Mucosa of descending colon (tissue), 3 donors: ENCODE measurements at regions not wholly inside any gene's neighbourhood (a gene's known extent, or its start where the extent isn't known, plus 50 kb on each side); places are given as distances from the start of the nearest gene placed in this dataset.

ENCODE experiments used
- ATAC-seq: fragments of 200-7000 bp; cut with Tn5 transposase; one replicate; pipeline ENCODE4 v1.9.1; 2020; ENCODE audit warnings: mild to moderate bottlenecking, moderate library complexity
- DNase-seq, 3 donors: peaks; one replicate each; pipeline ENCODE4 v3.0.0-alpha.2; 2020
- H3K36me3 ChIP-seq: fragments of 200-600 bp; one replicate; pipeline ENCODE4 v1.8.0; 2021; ENCODE audit warnings: low read depth, mild to moderate bottlenecking
- H3K4me1 ChIP-seq: fragments of 200-600 bp; one replicate; pipeline ENCODE4 v1.8.0; 2021; ENCODE audit warnings: low read depth, mild to moderate bottlenecking
- H3K4me3 ChIP-seq: fragments of 200-600 bp; one replicate; pipeline ENCODE4 v1.8.0; 2021; ENCODE audit warnings: mild to moderate bottlenecking
- H3K9me3 ChIP-seq: fragments of 200-600 bp; one replicate; pipeline ENCODE4 v1.8.0; 2021; ENCODE audit warnings: mild to moderate bottlenecking
- intact Hi-C, 2 donors: fragments of 100-400 bp; cut with DNase I in 1 of 2; cut with micrococcal nuclease in 1 of 2; formaldehyde crosslinking; loops; one replicate each; pipeline versions ENCODE4 v1.11.0 to v1.11.1; 2022; cut with DNase I, micrococcal nuclease
- TF ChIP-seq, protein P1 (sequence below): fragments of 200-600 bp; IDR thresholded peaks from one replicate; pipeline ENCODE4 v1.8.0; 2022; ENCODE audit warnings: antibody characterized with exemption, mild to moderate bottlenecking
- donor health status: DM: no; HTN: no; CAD: no; lungs with moderate emphysema.
- donor health status: DM: no; HTN: no; CAD: no.
- donor health status: DM: no; HTN: yes; CAD: no.

DNA sequence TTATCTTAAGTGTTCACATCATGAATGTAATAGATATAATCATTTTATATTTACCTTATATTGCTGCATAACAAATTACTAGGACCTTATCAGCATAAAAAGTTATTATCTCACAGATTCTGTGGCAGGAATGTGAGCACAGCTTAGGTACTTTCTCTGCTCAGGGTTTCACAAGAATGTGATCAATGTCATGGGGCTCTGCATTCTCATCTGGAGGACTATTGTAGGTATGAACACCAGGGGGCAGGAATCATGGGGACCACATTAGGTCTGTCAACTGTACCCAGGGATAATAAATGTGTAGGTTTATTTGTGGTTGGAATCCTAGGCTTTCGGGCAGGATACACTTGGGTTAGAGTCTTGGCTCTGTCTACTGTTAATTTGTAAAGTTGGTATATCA, 519.2 kb downstream of the ARAP2 start:
- Histone ChIP-seq H3K9me3 (no peaks in the 10 kb centered on the region), H3K4me1 (no peaks in the 10 kb centered on the region), H3K36me3 (no peaks in the 10 kb centered on the region), H3K4me3 (no peak overlapping the region)
- no peak for DNase-seq
- no peak for ATAC-seq
- TF ChIP-seq, protein P1, sequence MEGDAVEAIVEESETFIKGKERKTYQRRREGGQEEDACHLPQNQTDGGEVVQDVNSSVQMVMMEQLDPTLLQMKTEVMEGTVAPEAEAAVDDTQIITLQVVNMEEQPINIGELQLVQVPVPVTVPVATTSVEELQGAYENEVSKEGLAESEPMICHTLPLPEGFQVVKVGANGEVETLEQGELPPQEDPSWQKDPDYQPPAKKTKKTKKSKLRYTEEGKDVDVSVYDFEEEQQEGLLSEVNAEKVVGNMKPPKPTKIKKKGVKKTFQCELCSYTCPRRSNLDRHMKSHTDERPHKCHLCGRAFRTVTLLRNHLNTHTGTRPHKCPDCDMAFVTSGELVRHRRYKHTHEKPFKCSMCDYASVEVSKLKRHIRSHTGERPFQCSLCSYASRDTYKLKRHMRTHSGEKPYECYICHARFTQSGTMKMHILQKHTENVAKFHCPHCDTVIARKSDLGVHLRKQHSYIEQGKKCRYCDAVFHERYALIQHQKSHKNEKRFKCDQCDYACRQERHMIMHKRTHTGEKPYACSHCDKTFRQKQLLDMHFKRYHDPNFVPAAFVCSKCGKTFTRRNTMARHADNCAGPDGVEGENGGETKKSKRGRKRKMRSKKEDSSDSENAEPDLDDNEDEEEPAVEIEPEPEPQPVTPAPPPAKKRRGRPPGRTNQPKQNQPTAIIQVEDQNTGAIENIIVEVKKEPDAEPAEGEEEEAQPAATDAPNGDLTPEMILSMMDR = no peak
- intact Hi-C loops = no loop called here

DNA sequence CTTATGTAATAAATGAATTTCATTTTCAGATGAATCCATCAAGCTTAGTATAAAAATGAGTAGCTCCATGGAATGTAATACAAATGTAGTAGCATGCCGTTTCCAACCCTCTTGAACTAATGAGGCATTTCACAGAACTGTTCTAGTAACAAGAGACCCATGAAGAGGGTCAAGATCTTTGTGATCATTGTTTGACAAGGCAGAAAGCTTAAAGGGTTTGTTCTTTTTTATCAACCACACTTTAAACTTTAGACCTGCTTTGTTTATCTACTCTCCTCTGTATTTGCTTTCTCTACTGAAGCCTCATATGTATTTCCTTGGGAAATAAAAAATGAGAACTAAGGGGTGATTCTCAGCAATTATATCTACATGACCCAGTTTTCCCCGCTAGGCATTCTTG, 513.9 kb downstream of the ARAP2 start:
- H3K9me3 ChIP-seq = no peaks in the 10 kb centered on the region
- no peak for DNase-seq
- TF ChIP-seq, protein P1 = no peak
- no peak for ATAC-seq
- intact Hi-C loops = no loop called here
- no peaks in the 10 kb centered on the region for H3K4me1 ChIP-seq
- H3K36me3 ChIP-seq = no peaks in the 10 kb centered on the region
- no peak overlapping the region for H3K4me3 ChIP-seq

DNA sequence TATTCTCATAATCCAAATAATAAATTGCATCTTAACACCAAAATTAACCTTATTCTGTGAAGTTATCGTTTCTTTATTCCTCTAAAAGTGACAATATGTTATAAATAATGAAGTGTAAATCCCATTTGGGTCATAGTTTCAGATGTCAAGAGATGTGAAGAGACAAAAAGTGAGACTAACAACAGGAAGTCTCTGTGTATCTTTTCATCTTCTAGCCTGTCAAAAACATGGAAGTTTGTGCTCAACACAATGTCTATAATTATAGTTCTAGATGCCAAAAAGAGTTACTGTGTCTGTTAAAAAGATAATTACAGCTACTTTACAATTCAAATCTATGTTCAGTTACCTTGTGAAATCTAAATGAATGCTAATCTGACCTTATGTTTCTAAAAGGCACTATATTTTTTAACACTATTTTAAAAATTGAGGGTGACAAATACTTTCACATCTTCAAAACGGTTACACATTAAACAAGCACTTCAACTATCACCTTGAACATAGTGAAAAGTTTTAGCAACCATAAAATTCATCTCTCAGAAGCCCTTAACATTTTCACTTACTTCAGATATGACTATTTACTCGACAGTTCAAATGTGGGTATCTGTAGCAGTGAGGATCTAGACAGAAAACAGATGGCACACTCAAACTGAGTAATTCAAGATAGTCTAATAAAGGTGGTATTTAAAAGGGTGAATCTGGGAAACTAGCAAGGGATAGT, 509.8 kb downstream of the ARAP2 start:
- Histone ChIP-seq H3K4me3 (no peak overlapping the region), H3K9me3 (no peaks in the 10 kb centered on the region), H3K36me3 (no peaks in the 10 kb centered on the region), H3K4me1 (no peaks in the 10 kb centered on the region)
- DNase-seq = no peak
- intact Hi-C loops = no loop called here
- ATAC-seq = no peak
- TF ChIP-seq, protein P1 = no peak

DNA sequence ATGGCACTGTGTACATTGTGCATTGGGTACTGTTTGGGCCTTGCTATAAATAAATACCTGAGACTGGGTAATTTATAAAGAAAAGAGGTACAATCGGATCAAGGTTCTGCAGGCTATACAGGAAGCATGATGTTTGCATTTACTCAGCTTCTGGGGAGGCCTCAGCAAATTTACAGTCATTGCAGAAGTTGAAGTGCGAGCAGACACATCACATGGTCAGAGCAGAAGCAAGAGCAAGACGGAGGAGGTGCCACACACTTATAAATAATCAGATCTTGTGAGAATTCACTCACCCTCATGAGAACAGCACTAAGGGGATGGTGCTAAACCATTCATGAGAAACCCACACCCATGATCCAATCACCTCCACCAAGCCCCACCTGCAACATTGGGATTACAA, 505.0 kb downstream of the ARAP2 start:
- Histone ChIP-seq H3K4me3 (no peak overlapping the region), H3K9me3 (peaks cover 32% of the 10 kb centered on the region), H3K36me3 (no peaks in the 10 kb centered on the region), H3K4me1 (no peaks in the 10 kb centered on the region)
- DNase-seq (no peak), ATAC-seq (no peak)
- intact Hi-C loops = no loop called here
- TF ChIP-seq, protein P1 = no peak

DNA sequence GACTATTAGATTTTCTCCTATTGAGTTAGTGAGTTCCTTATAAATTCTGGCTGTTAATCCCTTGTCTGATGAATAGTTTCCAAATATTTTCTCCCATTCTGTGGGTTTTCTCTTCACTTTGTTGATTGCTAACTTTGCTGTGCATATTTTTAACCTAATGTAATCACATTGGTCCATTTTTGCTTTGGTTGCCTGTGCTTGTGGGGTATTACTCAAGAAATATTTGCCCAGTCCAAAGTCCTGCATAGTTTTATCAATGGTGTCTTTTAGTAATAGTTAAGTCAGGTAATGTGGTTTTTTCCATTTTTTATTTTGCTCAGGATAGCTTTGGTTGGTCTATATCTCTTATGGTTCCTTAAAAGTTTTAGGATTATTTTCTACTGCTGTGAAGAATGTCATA, 490.3 kb downstream of the ARAP2 start:
- peaks cover under 1% of the 10 kb centered on the region for H3K9me3 ChIP-seq
- DNase-seq = no peak
- TF ChIP-seq, protein P1 = no peak
- intact Hi-C loops = no loop called here
- no peak overlapping the region for H3K4me3 ChIP-seq
- no peak for ATAC-seq
- H3K4me1 ChIP-seq = no peaks in the 10 kb centered on the region
- no peaks in the 10 kb centered on the region for H3K36me3 ChIP-seq

DNA sequence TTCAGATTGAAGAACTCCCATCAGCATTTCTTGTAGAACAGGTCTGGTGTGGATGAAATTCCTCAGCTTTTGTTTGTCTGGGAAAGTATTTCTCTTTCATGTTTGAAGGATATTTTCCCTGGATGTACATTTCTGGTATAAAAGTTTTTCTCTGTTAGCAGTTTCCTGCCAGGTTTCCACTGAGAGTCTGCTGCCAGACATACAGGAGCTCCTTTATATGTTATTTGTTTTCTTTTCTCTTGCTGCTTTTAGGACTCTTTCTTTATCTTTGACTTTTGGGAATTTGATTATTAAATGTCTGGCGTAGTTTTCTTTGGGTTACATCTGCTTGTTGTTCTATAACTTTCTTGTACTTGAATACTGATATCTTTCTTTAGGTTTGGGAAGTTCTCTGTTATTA, 486.5 kb downstream of the ARAP2 start:
- no peaks in the 10 kb centered on the region for H3K36me3 ChIP-seq
- DNase-seq (no peak), ATAC-seq (no peak)
- H3K4me1 ChIP-seq = no peaks in the 10 kb centered on the region
- TF ChIP-seq, protein P1 = no peak
- intact Hi-C loops = no loop called here
- peaks cover 2% of the 10 kb centered on the region for H3K9me3 ChIP-seq
- no peak overlapping the region for H3K4me3 ChIP-seq
